Tibial nerve (tissue), 4 donors: ENCODE measurements at regions not wholly inside any gene's neighbourhood (a gene's known extent, or its start where the extent isn't known, plus 50 kb on each side); places are given as distances from the start of the nearest gene placed in this dataset.

Source experiments
- DNase-seq, 2 donors: peaks; one replicate each; pipeline ENCODE4 v3.0.0-alpha.2; 2019; ENCODE audit warnings: low spot score in 2 of 2
- H3K27ac ChIP-seq, 4 donors: fragments of 200-600 bp; sonication (generic) in 3 of 4; one replicate each; pipeline ENCODE4 v1.5.1; 2017 to 2019; ENCODE audit warnings: mild to moderate bottlenecking in 1 of 4
- H3K27me3 ChIP-seq, 2 donors: fragments of 200-600 bp; sonication (generic) in 1 of 2; one replicate each; pipeline versions ENCODE4 v1.5.1 to v1.6.0; 2017 to 2019
- H3K36me3 ChIP-seq, 3 donors: fragments of 200-600 bp; sonication (generic); one replicate each; pipeline ENCODE4 v1.5.1; 2018 to 2019
- H3K4me1 ChIP-seq, 4 donors: fragments of 200-600 bp; sonication (generic) in 3 of 4; one replicate each; pipeline ENCODE4 v1.5.1; 2017 to 2019
- H3K4me3 ChIP-seq, 4 donors: fragments of 200-600 bp; sonication (generic) in 3 of 4; one replicate each; pipeline ENCODE4 v1.5.1; 2017 to 2019; ENCODE audit warnings: mild to moderate bottlenecking in 1 of 4, moderate library complexity in 1 of 4
- H3K9me3 ChIP-seq, 4 donors: fragments of 200-600 bp; sonication (generic) in 3 of 4; one replicate each; pipeline ENCODE4 v1.5.1; 2017 to 2019
- EP300 ChIP-seq, 2 donors: sonication (generic); formaldehyde crosslinking; IDR thresholded peaks; one replicate each; pipeline ENCODE4 v1.6.1; 2017; ENCODE audit warnings: antibody characterized with exemption in 2 of 2, mild to moderate bottlenecking in 1 of 2
- POLR2A ChIP-seq, 2 donors: fragments of 450-650 bp; IDR thresholded peaks; one replicate each; pipeline ENCODE4 v1.6.1; 2017; ENCODE audit warnings: antibody characterized with exemption in 2 of 2, mild to moderate bottlenecking in 2 of 2, moderate library complexity in 2 of 2
- WGBS, 2 donors: methylation state at CpG; one replicate each; pipeline ENCODE4 v1.1.5; 2018; 5-methylcytosine and 5-hydroxymethylcytosine counted together
- TF ChIP-seq, protein P1 (sequence below), 5 experiments: fragments of 200-600 bp in 3 of 5; fragments of 450-650 bp in 2 of 5; sonication (generic) in 3 of 5; IDR thresholded peaks; one replicate each; pipeline ENCODE4 v1.5.1; 2016 to 2019; ENCODE audit warnings: antibody characterized with exemption in 5 of 5, mild to moderate bottlenecking in 3 of 5, moderate library complexity in 2 of 5

- Histone ChIP-seq H3K9me3 (no peaks in the 10 kb centered on the region), H3K4me1 (peaks cover 0 to 85% (median 15%) of the 10 kb centered on the region in 4 donors), H3K27me3 (no peaks in the 10 kb centered on the region), H3K4me3 (no peak overlapping the region), H3K27ac (peak overlapping the region in 2 of 4 donors; percentile 53 to 68), H3K36me3 (no peaks in the 10 kb centered on the region)
- TF ChIP-seq, protein P1, sequence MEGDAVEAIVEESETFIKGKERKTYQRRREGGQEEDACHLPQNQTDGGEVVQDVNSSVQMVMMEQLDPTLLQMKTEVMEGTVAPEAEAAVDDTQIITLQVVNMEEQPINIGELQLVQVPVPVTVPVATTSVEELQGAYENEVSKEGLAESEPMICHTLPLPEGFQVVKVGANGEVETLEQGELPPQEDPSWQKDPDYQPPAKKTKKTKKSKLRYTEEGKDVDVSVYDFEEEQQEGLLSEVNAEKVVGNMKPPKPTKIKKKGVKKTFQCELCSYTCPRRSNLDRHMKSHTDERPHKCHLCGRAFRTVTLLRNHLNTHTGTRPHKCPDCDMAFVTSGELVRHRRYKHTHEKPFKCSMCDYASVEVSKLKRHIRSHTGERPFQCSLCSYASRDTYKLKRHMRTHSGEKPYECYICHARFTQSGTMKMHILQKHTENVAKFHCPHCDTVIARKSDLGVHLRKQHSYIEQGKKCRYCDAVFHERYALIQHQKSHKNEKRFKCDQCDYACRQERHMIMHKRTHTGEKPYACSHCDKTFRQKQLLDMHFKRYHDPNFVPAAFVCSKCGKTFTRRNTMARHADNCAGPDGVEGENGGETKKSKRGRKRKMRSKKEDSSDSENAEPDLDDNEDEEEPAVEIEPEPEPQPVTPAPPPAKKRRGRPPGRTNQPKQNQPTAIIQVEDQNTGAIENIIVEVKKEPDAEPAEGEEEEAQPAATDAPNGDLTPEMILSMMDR (IDR thresholded peaks at IDR 0.05): no peak
- TF ChIP-seq POLR2A (IDR thresholded peaks at IDR 0.05): no peak
- no peak for TF ChIP-seq EP300 (IDR thresholded peaks at IDR 0.05)
- whole genome bisulfite sequencing, 2 donors: 33 to 49% methylated on average over 1 of the region's 1 CpG
- no peak for DNase-seq
Measured at GRCh38 chr6:56806368-56806767, 148.5 kb upstream of the BEND6 start.

DNA sequence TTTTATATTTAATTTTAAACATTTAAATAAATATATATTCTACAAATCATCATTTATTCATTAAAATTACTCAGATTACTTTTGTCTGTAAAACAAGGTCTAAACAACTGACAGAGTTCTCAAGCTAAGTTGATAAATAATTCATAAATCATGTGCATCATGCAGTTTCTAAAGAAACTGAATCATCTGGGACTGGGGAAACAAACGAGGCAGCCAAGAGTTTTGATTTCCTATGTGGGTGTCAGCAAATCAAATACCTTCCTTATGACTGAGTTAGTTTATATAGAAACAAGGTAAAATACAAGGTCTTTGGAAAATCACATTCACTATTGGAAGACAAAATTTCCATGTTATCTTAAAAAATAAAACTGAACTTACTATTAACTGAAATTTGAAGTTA is 149.9 kb upstream of the BEND6 start:
- TF ChIP-seq POLR2A (IDR thresholded peaks at IDR 0.05) (no peak), EP300 (IDR thresholded peaks at IDR 0.05) (no peak)
- TF ChIP-seq, protein P1 (IDR thresholded peaks at IDR 0.05): no peak
- no peaks in the 10 kb centered on the region for H3K27me3 ChIP-seq
- peaks cover 0 to 94% (median 16%) of the 10 kb centered on the region in 4 donors for H3K4me1 ChIP-seq
- 11 to 13% methylated on average over 1 of the region's 1 CpG for WGBS, 2 donors
- no peaks in the 10 kb centered on the region for H3K36me3 ChIP-seq
- no peak overlapping the region for H3K4me3 ChIP-seq
- peak overlapping the region in 2 of 4 donors; percentile 53 to 68 for H3K27ac ChIP-seq
- H3K9me3 ChIP-seq: no peaks in the 10 kb centered on the region
- no peak for DNase-seq

GRCh38 chr6:56803594-56803993 is 151.3 kb upstream of the BEND6 start:
- Histone ChIP-seq H3K9me3 (no peaks in the 10 kb centered on the region), H3K4me1 (peaks cover 0 to 97% (median 20%) of the 10 kb centered on the region in 4 donors), H3K4me3 (no peak overlapping the region), H3K36me3 (no peaks in the 10 kb centered on the region), H3K27me3 (no peaks in the 10 kb centered on the region), H3K27ac (peak overlapping the region in 3 of 4 donors; percentile 3 to 78 (median 68))
- DNase-seq: no peak
- 14 to 15% methylated on average over 2 of the region's 2 CpGs for WGBS, 2 donors
- TF ChIP-seq, protein P1 (IDR thresholded peaks at IDR 0.05): no peak
- no peak for TF ChIP-seq EP300 (IDR thresholded peaks at IDR 0.05)

- H3K27ac ChIP-seq: peak overlapping the region in 3 of 4 donors; percentile 3 to 78 (median 68)
- peaks cover 0 to 97% (median 17%) of the 10 kb centered on the region in 4 donors for H3K4me1 ChIP-seq
- peak overlapping the region in 1 of 4 donors; percentile 4 for H3K4me3 ChIP-seq
- H3K9me3 ChIP-seq: no peaks in the 10 kb centered on the region
- H3K36me3 ChIP-seq: no peaks in the 10 kb centered on the region
- TF ChIP-seq, protein P1 (IDR thresholded peaks at IDR 0.05): no peak
- TF ChIP-seq EP300 (IDR thresholded peaks at IDR 0.05): peak in 1 of 2 donors; percentile 43
- no peak for DNase-seq
- 16 to 18% methylated on average over 2 of the region's 2 CpGs for WGBS, 2 donors
- H3K27me3 ChIP-seq: no peaks in the 10 kb centered on the region
Measured at GRCh38 chr6:56802584-56802983, 152.3 kb upstream of the BEND6 start.

GRCh38 chr6:56799989-56800388 is 154.9 kb upstream of the BEND6 start:
- no peaks in the 10 kb centered on the region for H3K9me3 ChIP-seq
- H3K27me3 ChIP-seq: no peaks in the 10 kb centered on the region
- peak overlapping the region in 2 of 4 donors; percentile 16 to 81 for H3K27ac ChIP-seq
- H3K4me3 ChIP-seq: no peak overlapping the region
- no peaks in the 10 kb centered on the region for H3K36me3 ChIP-seq
- 46 to 48% methylated on average over 3 of the region's 3 CpGs for WGBS, 2 donors
- TF ChIP-seq, protein P1 (IDR thresholded peaks at IDR 0.05): no peak
- TF ChIP-seq POLR2A (IDR thresholded peaks at IDR 0.05) (no peak), EP300 (IDR thresholded peaks at IDR 0.05) (no peak)
- no peak for DNase-seq
- peaks cover 0 to 98% (median 30%) of the 10 kb centered on the region in 4 donors for H3K4me1 ChIP-seq
